ENCODE measurements at regions not wholly inside any gene's neighbourhood (a gene's known extent, or its start where the extent isn't known, plus 50 kb on each side); places are given as distances from the start of the nearest gene placed in this dataset.
"Not testable (repeated sequence)": the region's sequence is repeated elsewhere in the genome, so short reads cannot be mapped to it uniquely, and the experiment has no call there.

- not testable (repeated sequence) for DNase-seq
Measured at GRCh38 chr2:187610450-187610849, 56.2 kb upstream of the TFPI start.

DNA sequence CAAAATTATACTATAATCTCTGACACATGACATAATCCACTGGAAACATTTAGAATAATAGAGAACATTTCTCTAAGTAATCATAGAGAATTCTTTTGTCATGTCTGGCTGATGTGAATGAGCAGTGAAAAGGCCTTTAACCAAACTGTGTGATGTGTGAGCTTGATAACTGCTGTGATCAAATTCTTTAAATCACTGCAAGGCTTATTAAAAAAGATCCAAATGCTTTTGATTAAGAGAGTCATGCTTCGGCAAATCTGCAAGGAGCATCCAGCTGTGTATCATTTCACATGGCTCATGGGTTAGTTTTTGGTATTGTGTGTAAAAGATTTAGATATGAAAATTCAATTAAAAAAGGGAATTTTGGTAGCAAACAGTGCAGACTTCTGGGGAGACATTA is 58.6 kb upstream of the TFPI start:
- no peak for DNase-seq

DNA sequence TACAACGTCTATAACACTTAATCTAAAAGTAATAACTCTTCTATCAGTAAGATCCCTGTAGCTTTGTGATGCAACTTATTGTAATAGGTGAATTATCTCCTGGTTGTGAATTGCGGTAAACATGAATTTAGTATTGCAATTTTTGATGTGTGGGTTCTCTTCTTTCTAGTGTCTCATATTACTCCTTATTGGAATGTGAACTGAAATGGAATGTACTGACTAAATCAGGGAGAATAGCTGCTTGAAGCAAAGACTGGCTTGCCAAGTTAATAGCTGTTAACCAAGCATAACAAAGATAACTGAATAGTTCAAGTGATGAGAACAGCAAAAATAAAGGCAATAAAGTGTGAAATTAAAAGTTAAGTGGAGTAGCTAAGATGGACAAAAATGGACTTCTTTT is 60.5 kb upstream of the TFPI start:
- no peak for DNase-seq

GRCh38 chr2:187615364-187615763 is 61.1 kb upstream of the TFPI start:
- no peak for DNase-seq

DNA sequence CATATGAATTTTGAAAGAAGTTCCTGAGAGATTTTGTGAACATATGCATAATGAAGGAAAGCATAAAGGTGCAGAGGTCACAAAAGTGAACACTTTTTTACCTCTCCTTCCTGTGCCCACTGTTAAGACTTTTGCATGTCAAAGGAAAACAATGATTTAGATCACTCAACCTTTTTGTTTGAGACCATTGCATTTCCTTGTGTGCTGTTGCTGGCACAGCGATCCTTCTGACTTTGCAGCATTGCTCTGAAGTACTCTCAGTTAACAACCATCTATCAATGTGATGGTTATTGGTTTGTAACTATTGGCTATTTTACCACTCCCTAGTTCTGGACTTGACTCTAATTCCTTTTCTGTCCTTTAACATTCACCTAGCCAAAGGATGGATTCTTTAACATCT is 61.7 kb upstream of the TFPI start:
- DNase-seq = no peak

GRCh38 chr2:187617120-187617519 is 62.9 kb upstream of the TFPI start:
- no peak for DNase-seq

GRCh38 chr2:187617905-187618304 is 63.7 kb upstream of the TFPI start:
- no peak for DNase-seq

DNA sequence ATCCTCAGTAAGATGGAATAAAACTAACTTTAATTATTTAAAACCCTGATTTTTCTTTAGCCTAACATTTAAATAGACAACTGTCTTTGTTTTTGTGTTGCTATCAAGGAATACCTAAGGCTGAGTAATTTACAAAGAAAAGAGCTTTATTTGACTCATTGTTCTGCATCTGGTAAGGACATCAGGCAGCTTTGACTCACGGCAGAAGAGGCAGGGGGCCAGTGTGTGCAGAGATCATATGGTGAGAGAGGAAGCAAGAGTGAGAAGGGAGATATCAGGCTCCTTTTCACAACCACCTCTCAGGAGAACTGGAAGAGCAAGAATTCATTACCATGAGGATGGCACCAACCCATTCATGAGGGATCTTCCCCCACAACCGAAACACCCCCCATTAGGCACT is 64.6 kb upstream of the TFPI start:
- no peak for DNase-seq

GRCh38 chr2:187627153-187627552 is 72.9 kb upstream of the TFPI start:
- no peak for DNase-seq

DNA sequence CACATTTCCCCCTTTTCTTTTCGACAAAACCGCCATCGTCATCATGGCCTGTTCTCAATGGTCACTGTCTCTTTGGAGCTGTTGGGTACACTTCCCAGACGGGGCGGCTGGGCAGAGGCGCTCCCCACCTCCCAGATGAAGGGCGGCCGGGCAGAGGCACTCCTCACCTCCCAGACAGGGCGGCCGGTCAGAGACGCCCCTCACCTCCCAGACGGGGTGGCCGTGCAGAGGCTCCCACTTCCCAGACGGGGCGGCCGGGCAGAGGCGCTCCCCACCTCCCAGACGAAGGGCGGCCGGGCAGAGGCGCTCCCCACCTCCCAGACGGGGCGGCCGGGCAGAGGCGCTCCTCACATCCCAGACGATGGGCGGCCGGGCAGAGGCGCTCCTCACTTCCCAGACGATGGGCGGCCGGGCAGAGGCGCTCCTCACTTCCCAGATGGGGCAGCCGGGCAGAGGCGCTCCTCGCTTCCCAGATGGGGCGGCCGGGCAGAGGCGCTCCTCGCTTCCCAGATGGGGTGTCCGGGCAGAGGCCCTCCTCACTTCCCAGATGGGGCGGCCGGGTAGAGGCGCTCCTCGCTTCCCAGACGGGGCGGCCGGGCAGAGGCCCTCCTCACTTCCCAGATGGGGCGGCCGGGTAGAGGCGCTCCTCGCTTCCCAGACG is 82.6 kb upstream of the TFPI start:
- DNase-seq = not testable (repeated sequence)

DNA sequence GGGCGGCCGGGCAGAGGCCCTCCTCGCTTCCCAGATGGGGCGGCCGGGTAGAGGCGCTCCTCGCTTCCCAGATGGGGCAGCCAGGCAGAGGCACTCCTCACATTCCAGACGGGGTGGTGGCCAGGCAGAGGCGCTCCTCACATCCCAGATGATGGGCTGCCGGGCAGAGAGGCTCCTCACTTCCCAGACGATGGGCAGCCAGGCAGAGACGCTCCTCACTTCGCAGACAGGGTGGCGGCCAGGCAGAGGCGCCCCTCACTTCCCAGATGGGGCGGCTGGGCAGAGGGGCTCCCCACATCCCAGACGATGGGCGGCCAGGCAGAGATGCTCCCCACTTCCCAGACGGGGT is 83.1 kb upstream of the TFPI start:
- DNase-seq = not testable (repeated sequence)

GRCh38 chr2:187637771-187638170 is 83.5 kb upstream of the TFPI start:
- DNase-seq = not testable (repeated sequence)

- DNase-seq = no peak
Measured at GRCh38 chr2:187638840-187639239, 84.6 kb upstream of the TFPI start.

GRCh38 chr2:187640926-187641510 is 86.8 kb upstream of the TFPI start:
- no peak for DNase-seq

GRCh38 chr2:187642498-187642897 is 88.3 kb upstream of the TFPI start:
- no peak for DNase-seq

GRCh38 chr2:187644486-187644885 is 90.3 kb upstream of the TFPI start:
- no peak for DNase-seq

DNA sequence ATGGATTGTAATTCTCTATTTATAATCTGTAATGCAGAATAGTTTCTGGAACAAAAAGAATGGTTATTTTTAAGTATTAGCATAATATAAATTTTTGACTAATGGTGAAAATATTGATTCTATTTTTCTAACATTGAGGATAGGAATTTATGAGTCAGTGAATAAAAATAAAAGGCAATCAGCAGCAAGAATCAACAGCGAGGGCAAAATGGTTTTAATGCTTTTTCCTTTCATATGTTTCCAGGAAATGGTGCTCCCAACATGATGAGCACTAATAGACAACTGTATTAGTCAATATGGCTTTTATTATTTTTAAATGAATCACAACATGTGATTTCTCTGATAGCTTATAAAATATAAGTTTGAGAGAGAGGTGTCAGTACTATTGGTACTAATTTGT is 90.7 kb upstream of the TFPI start:
- DNase-seq = no peak

DNA sequence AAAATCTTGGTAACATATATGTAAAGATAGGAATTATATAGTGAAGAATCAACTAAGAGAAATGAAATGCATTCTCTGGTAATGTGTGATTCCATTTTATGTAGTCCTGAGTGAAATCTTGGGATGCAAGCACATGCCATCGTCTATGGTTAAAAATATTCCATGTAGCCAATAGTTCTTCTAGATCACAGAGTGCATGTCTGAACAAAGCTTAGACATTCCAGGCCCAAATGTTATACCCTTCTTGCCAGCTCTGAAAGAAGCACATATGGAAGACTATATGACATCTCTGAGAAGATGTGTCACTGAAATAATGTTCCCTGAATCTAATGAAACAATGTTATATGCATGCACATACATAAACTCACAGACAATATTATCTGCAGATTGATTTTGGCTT is 92.3 kb upstream of the TFPI start:
- DNase-seq = no peak

DNA sequence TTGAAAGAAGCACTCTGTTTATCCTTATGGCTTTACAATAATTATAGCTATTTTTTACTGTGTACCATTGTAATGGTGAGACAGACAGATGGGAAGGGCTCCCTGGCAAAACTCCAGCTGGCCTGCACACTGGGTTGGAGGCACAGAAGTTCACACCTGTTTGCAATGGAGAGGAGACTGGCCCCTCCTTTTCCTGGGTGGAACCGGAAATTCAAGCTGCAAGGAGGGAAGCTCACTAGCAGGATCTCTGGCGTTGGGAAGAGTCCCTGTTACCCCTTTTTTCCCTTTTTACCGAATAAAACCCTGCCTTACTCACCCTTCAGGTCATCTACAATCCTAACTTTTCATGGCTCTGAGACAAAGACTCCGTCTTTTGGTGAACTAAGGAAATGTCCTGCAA is 100.3 kb upstream of the TFPI start:
- no peak for DNase-seq

GRCh38 chr2:187655001-187655400 is 100.8 kb upstream of the TFPI start:
- DNase-seq = no peak

DNA sequence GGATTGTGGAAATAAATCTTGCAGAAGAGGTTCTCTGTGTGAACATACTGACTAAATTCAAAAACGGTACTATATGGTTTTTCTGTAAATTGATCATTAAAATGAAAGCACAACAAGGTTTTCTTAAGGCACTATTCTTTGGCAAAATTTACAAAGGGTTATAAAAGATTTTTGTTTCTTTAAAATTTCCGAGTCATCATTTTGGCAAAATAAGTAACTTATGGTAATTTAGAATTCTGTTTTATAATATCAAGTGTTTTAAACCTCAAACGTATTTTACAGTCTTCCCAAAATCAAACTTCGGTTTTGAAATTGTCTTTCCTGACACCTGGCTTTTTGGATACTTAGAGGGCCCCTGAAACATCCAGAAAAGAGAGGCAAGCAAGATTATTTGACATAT is 101.9 kb upstream of the TFPI start:
- no peak for DNase-seq

- no peak for DNase-seq
Measured at GRCh38 chr2:187658952-187659525, 104.8 kb upstream of the TFPI start.

DNA sequence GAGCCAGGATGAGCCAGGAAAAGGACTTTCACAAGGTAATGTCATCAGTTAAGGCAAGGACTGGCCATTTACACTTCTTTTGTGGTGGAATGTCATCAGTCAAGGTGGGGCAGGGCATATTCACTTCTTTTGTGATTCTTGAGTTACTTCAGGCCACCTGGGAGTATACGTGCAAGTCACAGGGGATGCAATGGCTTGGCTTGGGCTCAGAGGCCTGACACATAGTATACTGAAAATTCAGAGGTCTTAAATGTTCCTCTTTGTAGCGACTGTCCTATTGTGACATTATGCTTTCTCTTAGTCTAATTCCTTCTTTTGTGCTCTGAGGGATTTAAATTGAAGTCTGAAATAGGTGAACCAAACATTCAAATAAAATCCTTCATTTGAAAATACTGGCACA is 121.8 kb upstream of the TFPI start:
- not testable (repeated sequence) for DNase-seq

DNA sequence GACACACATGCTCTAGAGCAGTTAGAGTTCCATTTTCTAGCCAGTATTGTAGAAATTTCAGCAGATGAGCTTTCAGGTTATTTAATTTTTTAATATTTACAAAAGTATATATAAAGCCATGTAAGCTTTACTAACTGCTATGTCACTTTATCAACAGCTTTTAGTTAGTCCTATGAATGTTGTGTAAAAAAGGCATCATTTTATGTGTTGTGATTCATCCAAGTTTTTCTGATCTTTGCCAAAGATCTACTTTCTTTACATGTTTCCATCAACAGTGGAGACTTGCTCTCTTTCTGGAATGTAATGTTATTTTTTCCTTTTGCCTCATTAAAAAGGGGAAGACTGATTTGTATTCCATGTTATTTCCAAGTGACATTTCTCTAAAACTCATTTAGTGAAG is 125.2 kb upstream of the TFPI start:
- DNase-seq = no peak

GRCh38 chr2:187684174-187684573 is 129.9 kb upstream of the TFPI start:
- no peak for DNase-seq
